IMR-90 (cell line): ENCODE measurements at regions not wholly inside any gene's neighbourhood (a gene's known extent, or its start where the extent isn't known, plus 50 kb on each side); places are given as distances from the start of the nearest gene placed in this dataset.
A peak's percentile ranks its signal among the peaks of the same experiment; 100 is the strongest.

Source experiments
- ATAC-seq: fragments of 200-7000 bp; cut with Tn5 transposase; 2 replicates; pipeline ENCODE4 v1.9.1; 2020; ENCODE audit warnings: low read depth, mild to moderate bottlenecking, moderate library complexity
- BruUV-seq: library from RNA; stranded (reverse); fragments of 400-500 nt; replicated peaks from 2 replicates; lab custom pipeline; 2021; lab: Mats Ljungman, UMichigan
- CTCF ChIA-PET: fragments of 300-600 bp; formaldehyde crosslinking; extraction: SDS; loops from one replicate; lab custom pipeline; 2021; ENCODE audit warnings: antibody characterized with exemption; lab: Yijun Ruan, JAX
- POLR2A ChIA-PET: fragments of 300-600 bp; sonication (Branson Sonifier 250); formaldehyde crosslinking; loops from one replicate; lab custom pipeline; 2022; ENCODE audit warnings: antibody characterized with exemption; ENCODE audit not compliant: unreplicated experiment; lab: Charles Lee
- DNase-seq: peaks from one replicate; pipeline ENCODE4 v3.0.0; 2013
- H2AFZ ChIP-seq: replicated peaks from 2 replicates; pipeline ENCODE3; 2013; ENCODE audit warnings: low read length, mild to moderate bottlenecking; ENCODE audit not compliant: poor library complexity
- H2AK5ac ChIP-seq: 2 replicates; pipeline ENCODE4 v1.6.1; 2013; ENCODE audit warnings: low read depth, low read length, inconsistent platforms
- H2AK9ac ChIP-seq: replicated peaks from 2 replicates; pipeline ENCODE3; 2013; ENCODE audit warnings: mild to moderate bottlenecking, low read depth, low read length, moderate library complexity; ENCODE audit not compliant: poor library complexity
- H2BK120ac ChIP-seq: 2 replicates; pipeline ENCODE4 v1.6.1; 2013; ENCODE audit warnings: low read depth, low read length, inconsistent platforms
- H2BK15ac ChIP-seq: 3 replicates; pipeline ENCODE4 v1.6.1; 2013; ENCODE audit warnings: low read depth, low read length, inconsistent platforms
- H2BK20ac ChIP-seq: 2 replicates; pipeline ENCODE4 v1.6.1; 2013; ENCODE audit warnings: low read depth, mild to moderate bottlenecking, inconsistent platforms, low read length, moderate library complexity
- H2BK5ac ChIP-seq: 2 replicates; pipeline ENCODE4 v1.6.1; 2013; ENCODE audit warnings: mild to moderate bottlenecking, low read depth, low read length, inconsistent platforms; ENCODE audit not compliant: poor library complexity, severe bottlenecking
- H3K14ac ChIP-seq: replicated peaks from 2 replicates; pipeline ENCODE4 v1.6.1; 2013; ENCODE audit warnings: low read depth, low read length, inconsistent platforms
- H3K18ac ChIP-seq: 2 replicates; pipeline ENCODE4 v1.6.1; 2013; ENCODE audit warnings: low read depth, low read length, control low read depth
- H3K23ac ChIP-seq: 2 replicates; pipeline ENCODE4 v1.6.1; 2013; ENCODE audit warnings: low read depth, low read length, inconsistent platforms
- H3K27ac ChIP-seq: 2 replicates; pipeline ENCODE4 v1.5.1; 2013; ENCODE audit warnings: mild to moderate bottlenecking, control low read depth, low read length; ENCODE audit not compliant: insufficient read depth
- H3K27me3 ChIP-seq: 2 replicates; pipeline ENCODE4 v1.6.1; 2013; ENCODE audit warnings: low read length; ENCODE audit not compliant: control insufficient read depth, insufficient read depth
- H3K36me3 ChIP-seq: 2 replicates; pipeline ENCODE4 v1.6.1; 2013; ENCODE audit warnings: low read length, mixed read lengths; ENCODE audit not compliant: control insufficient read depth, insufficient read depth
- H3K4ac ChIP-seq: 2 replicates; pipeline ENCODE4 v1.6.1; 2013; ENCODE audit warnings: low read depth, low read length, inconsistent platforms
- H3K4me1 ChIP-seq: 2 replicates; pipeline ENCODE4 v1.6.1; 2013; ENCODE audit warnings: low read length, mixed read lengths; ENCODE audit not compliant: control insufficient read depth, insufficient read depth
- H3K4me2 ChIP-seq: 2 replicates; pipeline ENCODE4 v1.6.1; 2013; ENCODE audit warnings: low read depth, mild to moderate bottlenecking, control low read depth, low read length, moderate library complexity
- H3K4me3 ChIP-seq: 2 replicates; pipeline ENCODE4 v1.5.1; 2013; ENCODE audit warnings: low read depth, mild to moderate bottlenecking, control low read depth, low read length, moderate library complexity; ENCODE audit not compliant: insufficient read depth
- H3K56ac ChIP-seq: 2 replicates; pipeline ENCODE4 v1.6.1; 2013; ENCODE audit warnings: low read length, inconsistent platforms; ENCODE audit not compliant: insufficient read depth; ENCODE audit errors: extremely low read depth
- H3K79me1 ChIP-seq, 2 experiments: 2 replicates each; pipeline ENCODE4 v1.6.1; 2013; ENCODE audit warnings: low read length in 2 of 2, inconsistent platforms in 1 of 2, low read depth in 1 of 2
- H3K9ac ChIP-seq: 2 replicates; pipeline ENCODE4 v1.6.1; 2013; ENCODE audit warnings: low read depth, low read length, control low read depth
- H3K9me1 ChIP-seq: 2 replicates; pipeline ENCODE4 v1.6.1; 2013; ENCODE audit warnings: low read length, inconsistent platforms; ENCODE audit not compliant: insufficient read depth
- H3K9me3 ChIP-seq: 2 replicates; pipeline ENCODE4 v1.6.1; 2013; ENCODE audit warnings: low read length; ENCODE audit not compliant: control insufficient read depth, insufficient read depth
- H4K20me1 ChIP-seq: 2 replicates; pipeline ENCODE4 v1.6.1; 2013; ENCODE audit warnings: low read length, inconsistent platforms; ENCODE audit not compliant: insufficient read depth
- H4K5ac ChIP-seq: 2 replicates; pipeline ENCODE4 v1.6.1; 2013; ENCODE audit warnings: mild to moderate bottlenecking, low read depth, low read length, control low read depth
- H4K8ac ChIP-seq, 2 experiments: 2 replicates each; pipeline ENCODE4 v1.6.1; 2013; ENCODE audit warnings: low read depth in 2 of 2, low read length in 2 of 2, control low read depth in 1 of 2, inconsistent platforms in 1 of 2
- H4K91ac ChIP-seq: 2 replicates; pipeline ENCODE4 v1.6.1; 2013; ENCODE audit warnings: low read depth, low read length, inconsistent platforms; ENCODE audit not compliant: insufficient read depth
- BHLHE40 ChIP-seq: fragments of 150-350 bp; IDR thresholded peaks from 2 replicates; pipeline ENCODE4 v1.6.1; 2016; ENCODE audit warnings: mild to moderate bottlenecking, low read depth, low read length
- CTCF ChIP-seq: conservative IDR thresholded peaks from 2 replicates; pipeline ENCODE4 v1.5.1; 2012; ENCODE audit warnings: mild to moderate bottlenecking, low read depth, low read length, improper control_type of control experiment
- RAD21 ChIP-seq: IDR thresholded peaks from 2 replicates; pipeline ENCODE4 v1.6.1; 2012; ENCODE audit warnings: low read length, improper control_type of control experiment
- SMC3 ChIP-seq: fragments of 150-350 bp; IDR thresholded peaks from 2 replicates; pipeline ENCODE4 v1.6.1; 2016; ENCODE audit warnings: low read depth, mild to moderate bottlenecking, antibody characterized with exemption, low read length, moderate library complexity
- WGBS, 2 experiments: methylation state at CpG; one replicate each; pipeline versions ENCODE4 v1.1.5 to v1.1.7; 2013; ENCODE audit warnings: missing lambda C conversion rate in 2 of 2; ENCODE audit not compliant: insufficient read length in 1 of 2; ENCODE audit errors: extremely low coverage in 2 of 2; 5-methylcytosine and 5-hydroxymethylcytosine counted together
- dilution Hi-C: fragments of 300-500 bp; cut with HindIII; formaldehyde crosslinking; loops from one replicate; pipeline ENCODE4 v1.14.3; 2018; ENCODE audit warnings: low sequenced_read_pairs; ENCODE audit not compliant: unreplicated experiment
- in situ Hi-C: fragments of 300-500 bp; cut with MboI; formaldehyde crosslinking; loops from 3 replicates; pipeline ENCODE4 v1.14.3; 2019; ENCODE audit warnings: low sequenced_read_pairs, inconsistent platforms, mixed read lengths
- intact Hi-C: fragments of 100-400 bp; cut with micrococcal nuclease; formaldehyde crosslinking; loops from 2 replicates; pipeline ENCODE4 v1.10.0; 2022

DNA sequence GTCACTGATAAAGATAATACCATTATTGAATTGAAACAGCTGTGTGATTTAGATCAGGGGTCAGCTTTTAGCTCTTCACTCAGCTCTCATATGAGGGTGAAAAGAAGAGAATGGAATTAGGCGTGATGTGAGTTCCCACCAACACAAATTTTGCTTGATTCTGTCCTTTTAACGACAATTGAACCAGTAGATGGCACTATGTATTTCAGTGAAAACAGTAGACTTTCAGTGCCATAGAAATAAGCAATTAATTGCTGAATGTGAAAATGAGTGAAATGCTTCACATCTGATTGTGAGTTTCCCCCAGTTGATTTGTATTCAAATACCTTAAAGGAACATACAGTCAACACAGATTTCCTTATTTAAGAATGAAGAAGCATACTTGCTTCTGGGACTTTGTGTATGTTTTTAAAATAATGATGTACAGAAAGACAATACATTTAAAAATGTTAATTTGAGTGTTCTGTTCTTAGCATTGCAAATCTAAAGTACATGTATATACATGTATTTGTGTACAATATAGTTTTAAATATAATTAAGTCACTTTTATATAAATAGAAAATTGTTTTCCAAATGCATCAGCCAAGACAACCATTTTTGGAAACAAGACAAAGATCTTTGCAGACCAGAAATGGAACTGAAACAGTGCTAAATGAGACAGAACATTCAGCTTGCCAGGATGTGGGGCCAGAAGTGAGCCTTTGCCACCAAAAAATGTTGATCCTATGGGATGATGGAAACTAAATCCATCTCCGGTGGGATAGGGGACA lies 178.8 kb downstream of the SNCA start:
- Histone ChIP-seq H3K4me1 (no peaks in the 10 kb centered on the region; the same call in 1 of the 2 replicates), H4K5ac (no peak overlapping the region), H3K9ac (no peak overlapping the region), H3K79me1 (no peaks in the 10 kb centered on the region), H2BK15ac (no peak overlapping the region), H4K8ac (no peak overlapping the region), H3K18ac (no peak overlapping the region), H4K20me1 (no peaks in the 10 kb centered on the region), H3K4me2 (no peak overlapping the region), H3K23ac (no peak overlapping the region), H3K14ac (no peak overlapping the region), H3K27me3 (no peaks in the 10 kb centered on the region; the same call in 1 of the 2 replicates), H3K36me3 (no peaks in the 10 kb centered on the region), H2BK120ac (no peak overlapping the region), H3K9me1 (no peaks in the 10 kb centered on the region), H3K4ac (no peak overlapping the region), H3K27ac (no peak overlapping the region), H2BK20ac (no peak overlapping the region), H3K56ac (no peak overlapping the region), H3K9me3 (no peaks in the 10 kb centered on the region), H3K4me3 (no peak overlapping the region), H2BK5ac (no peak overlapping the region), H2AFZ (no peak overlapping the region), H4K91ac (no peak overlapping the region), H2AK5ac (no peak overlapping the region), H2AK9ac (no peak overlapping the region)
- in situ Hi-C loops, result loop anchor here (10.0 kb wide), 1 partner anchor 237 kb away; the partner anchor contains the start of gene MMRN1
- BruUV-seq, result no TSS peak
- peak; percentile 46 for DNase-seq
- ChIA-PET CTCF (interaction anchor here (0.6 to 2.7 kb wide), 11 partner anchors 8 to 245 kb away, joined by 3 to 13 read pairs (median 3); no protein-coding TSS in a partner anchor), POLR2A (no interaction called here)
- peak; percentile 57 for TF ChIP-seq RAD21
- TF ChIP-seq CTCF, result peak; percentile 52
- TF ChIP-seq BHLHE40, result no peak
- TF ChIP-seq SMC3, result peak; percentile 55
- intact Hi-C loops, result loop anchor here (1.0 kb wide), 3 partner anchors 172 to 243 kb away; no protein-coding TSS in a partner anchor
- dilution Hi-C loops, result no loop called here
- WGBS, 2 experiments, result no CpG with 5 or more reads among the region's 3 CpGs
- ATAC-seq, result no peak
